ENCODE measurements at regions not wholly inside any gene's neighbourhood (a gene's known extent, or its start where the extent isn't known, plus 50 kb on each side); places are given as distances from the start of the nearest gene placed in this dataset.

DNA sequence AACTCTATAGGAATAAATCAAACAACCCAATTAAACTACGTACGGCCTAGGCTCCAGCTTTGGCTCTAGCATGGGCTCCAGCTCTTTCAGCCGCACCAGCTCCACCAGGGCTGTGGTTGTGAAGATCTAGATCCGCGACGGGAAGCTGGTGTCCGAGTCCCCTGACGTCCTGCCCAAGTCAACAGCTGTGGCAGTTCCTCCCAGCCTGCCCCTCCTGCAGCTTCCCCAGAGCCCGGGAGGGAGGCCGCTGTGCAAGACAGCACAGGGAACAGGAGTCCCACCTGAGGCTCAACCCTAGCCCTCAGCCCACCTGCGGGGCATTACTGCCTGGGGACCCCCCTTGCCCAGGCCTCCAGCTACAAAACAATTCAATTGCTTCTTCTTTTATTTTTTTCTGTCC is 2680.3 kb downstream of the PCDH7 start:
- no peaks in the 10 kb centered on the region for H3K36me3 ChIP-seq
- no peak overlapping the region for H3K4me3 ChIP-seq
- WGBS, 2 donors, result 92 to 93% methylated on average over 8 to 11 of the region's 11 CpGs
- no peak overlapping the region for H3K27ac ChIP-seq
- no peak for ATAC-seq (ENCODE audit: low FRiP score in 2 of 2)
- H3K27me3 ChIP-seq, result no peaks in the 10 kb centered on the region
- no peaks in the 10 kb centered on the region for H3K4me1 ChIP-seq
- no peaks in the 10 kb centered on the region for H3K9me3 ChIP-seq
- no peak for TF ChIP-seq POLR2AphosphoS5 (IDR thresholded peaks at IDR 0.05)
- TF ChIP-seq, protein P1, sequence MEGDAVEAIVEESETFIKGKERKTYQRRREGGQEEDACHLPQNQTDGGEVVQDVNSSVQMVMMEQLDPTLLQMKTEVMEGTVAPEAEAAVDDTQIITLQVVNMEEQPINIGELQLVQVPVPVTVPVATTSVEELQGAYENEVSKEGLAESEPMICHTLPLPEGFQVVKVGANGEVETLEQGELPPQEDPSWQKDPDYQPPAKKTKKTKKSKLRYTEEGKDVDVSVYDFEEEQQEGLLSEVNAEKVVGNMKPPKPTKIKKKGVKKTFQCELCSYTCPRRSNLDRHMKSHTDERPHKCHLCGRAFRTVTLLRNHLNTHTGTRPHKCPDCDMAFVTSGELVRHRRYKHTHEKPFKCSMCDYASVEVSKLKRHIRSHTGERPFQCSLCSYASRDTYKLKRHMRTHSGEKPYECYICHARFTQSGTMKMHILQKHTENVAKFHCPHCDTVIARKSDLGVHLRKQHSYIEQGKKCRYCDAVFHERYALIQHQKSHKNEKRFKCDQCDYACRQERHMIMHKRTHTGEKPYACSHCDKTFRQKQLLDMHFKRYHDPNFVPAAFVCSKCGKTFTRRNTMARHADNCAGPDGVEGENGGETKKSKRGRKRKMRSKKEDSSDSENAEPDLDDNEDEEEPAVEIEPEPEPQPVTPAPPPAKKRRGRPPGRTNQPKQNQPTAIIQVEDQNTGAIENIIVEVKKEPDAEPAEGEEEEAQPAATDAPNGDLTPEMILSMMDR (IDR thresholded peaks at IDR 0.05), result no peak
- no peak for TF ChIP-seq EP300 (IDR thresholded peaks at IDR 0.05)
- no peak for TF ChIP-seq POLR2A (IDR thresholded peaks at IDR 0.05)
- peak in 1 of 2 donors; percentile 46 for DNase-seq

DNA sequence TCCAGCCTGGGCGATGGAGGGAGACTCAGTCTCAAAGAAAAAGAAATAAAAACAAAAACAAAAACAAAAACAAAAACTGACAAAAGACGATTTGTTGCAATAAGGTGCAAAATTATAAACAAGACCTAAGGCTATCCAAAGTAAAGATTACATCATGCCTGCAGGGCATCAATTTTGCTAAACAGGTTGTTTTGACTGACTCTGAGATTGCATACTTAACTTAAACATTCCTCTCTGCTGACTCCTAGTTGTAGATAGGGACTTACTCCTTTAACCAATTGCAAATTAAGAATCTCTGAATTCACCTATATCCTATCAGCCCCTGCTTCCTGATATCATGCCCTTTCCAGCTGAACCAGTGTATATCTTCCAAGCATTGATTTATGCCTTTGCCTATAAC is 2687.3 kb downstream of the PCDH7 start:
- no peak overlapping the region for H3K27ac ChIP-seq
- no peaks in the 10 kb centered on the region for H3K9me3 ChIP-seq
- TF ChIP-seq POLR2A (IDR thresholded peaks at IDR 0.05) (no peak), EP300 (IDR thresholded peaks at IDR 0.05) (no peak), POLR2AphosphoS5 (IDR thresholded peaks at IDR 0.05) (no peak)
- TF ChIP-seq, protein P1 (IDR thresholded peaks at IDR 0.05), result no peak
- no peak overlapping the region for H3K4me3 ChIP-seq
- H3K27me3 ChIP-seq, result no peaks in the 10 kb centered on the region
- no peak for DNase-seq
- no peaks in the 10 kb centered on the region for H3K4me1 ChIP-seq
- no peaks in the 10 kb centered on the region for H3K36me3 ChIP-seq
- WGBS, 2 donors, result 81 to 89% methylated on average over 2 of the region's 2 CpGs
- ATAC-seq (ENCODE audit: low FRiP score in 2 of 2), result no peak

DNA sequence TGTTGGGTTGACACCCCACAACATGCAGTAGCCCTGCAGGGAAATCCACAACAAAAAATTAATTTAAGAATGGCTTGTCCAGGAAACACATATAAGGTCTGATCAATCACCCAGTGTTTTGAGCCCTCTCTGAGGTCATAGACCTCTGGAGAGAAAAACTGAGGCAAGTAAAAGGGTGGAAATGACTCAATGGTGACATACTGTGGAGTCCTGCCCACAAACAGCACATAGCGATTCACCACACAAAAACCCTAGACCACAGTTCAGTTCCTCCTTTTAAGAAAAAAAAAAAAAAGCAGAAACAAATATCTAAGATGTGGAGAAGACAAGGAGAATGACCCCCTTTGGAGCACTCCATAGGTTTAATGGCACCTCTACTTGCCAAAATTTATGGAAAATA is 2691.0 kb downstream of the PCDH7 start:
- 71 to 83% methylated on average over 1 of the region's 1 CpG for WGBS, 2 donors
- Histone ChIP-seq H3K36me3 (no peaks in the 10 kb centered on the region), H3K4me1 (no peaks in the 10 kb centered on the region), H3K9me3 (no peaks in the 10 kb centered on the region), H3K4me3 (no peak overlapping the region), H3K27me3 (no peaks in the 10 kb centered on the region), H3K27ac (no peak overlapping the region)
- TF ChIP-seq POLR2A (IDR thresholded peaks at IDR 0.05) (no peak), POLR2AphosphoS5 (IDR thresholded peaks at IDR 0.05) (no peak), EP300 (IDR thresholded peaks at IDR 0.05) (no peak)
- TF ChIP-seq, protein P1 (IDR thresholded peaks at IDR 0.05), result no peak
- no peak for DNase-seq
- no peak for ATAC-seq (ENCODE audit: low FRiP score in 2 of 2)

DNA sequence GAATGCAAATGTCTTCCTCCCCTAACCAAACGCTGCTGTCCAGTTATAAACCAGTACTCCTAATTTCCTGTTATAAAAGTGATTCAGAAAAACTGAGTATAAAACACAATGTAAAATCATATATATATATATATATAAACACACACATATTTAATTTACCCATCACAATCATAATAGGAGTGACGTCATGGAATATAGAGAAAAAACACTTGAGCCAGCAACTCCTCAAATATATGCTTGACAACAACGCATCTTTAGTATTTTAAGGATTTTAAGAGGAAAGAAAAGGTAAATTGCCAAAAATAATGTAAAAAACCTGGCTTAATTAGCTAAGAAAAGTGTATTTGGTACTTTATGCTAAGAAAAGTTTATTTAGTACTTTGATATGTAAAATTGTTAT is 2701.7 kb downstream of the PCDH7 start:
- H3K27me3 ChIP-seq, result no peaks in the 10 kb centered on the region
- no peaks in the 10 kb centered on the region for H3K9me3 ChIP-seq
- TF ChIP-seq POLR2AphosphoS5 (IDR thresholded peaks at IDR 0.05) (no peak), POLR2A (IDR thresholded peaks at IDR 0.05) (no peak), EP300 (IDR thresholded peaks at IDR 0.05) (no peak)
- TF ChIP-seq, protein P1 (IDR thresholded peaks at IDR 0.05), result no peak
- ATAC-seq (ENCODE audit: low FRiP score in 2 of 2) (no peak), DNase-seq (no peak)
- no peak overlapping the region for H3K4me3 ChIP-seq
- no peaks in the 10 kb centered on the region for H3K4me1 ChIP-seq
- H3K36me3 ChIP-seq, result no peaks in the 10 kb centered on the region
- WGBS, 2 donors, result 83 to 87% methylated on average over 3 of the region's 3 CpGs
- H3K27ac ChIP-seq, result no peak overlapping the region

DNA sequence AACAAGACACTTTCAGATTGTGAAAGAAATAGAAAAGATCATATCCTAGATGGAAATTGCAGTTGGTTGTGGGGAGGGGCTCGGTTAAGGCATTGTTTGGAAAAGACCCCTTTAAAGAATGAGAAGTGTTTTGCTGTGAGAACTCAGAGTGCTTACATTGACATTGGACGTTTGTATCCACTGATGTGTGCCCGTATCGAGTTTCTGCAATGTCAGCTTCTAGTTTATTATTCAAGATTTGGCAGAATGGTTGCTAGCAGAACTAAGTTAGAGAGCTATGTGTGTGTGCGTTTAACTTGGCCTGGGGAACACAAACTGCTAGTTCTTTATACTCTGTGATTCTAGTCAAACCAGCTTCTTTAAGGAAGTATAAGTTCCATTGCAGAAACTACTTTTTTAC is 2702.5 kb downstream of the PCDH7 start:
- no peaks in the 10 kb centered on the region for H3K9me3 ChIP-seq
- H3K27me3 ChIP-seq, result no peaks in the 10 kb centered on the region
- H3K27ac ChIP-seq, result no peak overlapping the region
- ATAC-seq (ENCODE audit: low FRiP score in 2 of 2) (no peak), DNase-seq (no peak)
- 54% methylated on average over 5 of the region's 5 CpGs for WGBS, 2 donors
- H3K4me1 ChIP-seq, result no peaks in the 10 kb centered on the region
- no peak overlapping the region for H3K4me3 ChIP-seq
- no peaks in the 10 kb centered on the region for H3K36me3 ChIP-seq
- TF ChIP-seq, protein P1 (IDR thresholded peaks at IDR 0.05), result no peak
- TF ChIP-seq POLR2AphosphoS5 (IDR thresholded peaks at IDR 0.05) (no peak), POLR2A (IDR thresholded peaks at IDR 0.05) (no peak), EP300 (IDR thresholded peaks at IDR 0.05) (no peak)
